ENCODE measurements at regions not wholly inside any gene's neighbourhood (a gene's known extent, or its start where the extent isn't known, plus 50 kb on each side); places are given as distances from the start of the nearest gene placed in this dataset.

GRCh38 chr10:94210440-94211168, 152.1 kb downstream of the NOC3L start:
- Histone ChIP-seq H3K27ac (peak overlapping the region in 1 of 2 experiments; percentile 34; a peak in 1 of 6 replicates), H3K4me1 (peaks cover 17% of the 10 kb centered on the region), H3K9me3 (no peaks in the 10 kb centered on the region), H3K4me3 (no peak overlapping the region), H3K4me2 (no peak overlapping the region)
- WGBS (ENCODE audit: missing lambda C conversion rate): 82% methylated on average over 5 of the region's 5 CpGs
- TF ChIP-seq JUNB (IDR thresholded peaks at IDR 0.05) (no peak), ZC3H11A (IDR thresholded peaks at IDR 0.05) (no peak), GATA3 (IDR thresholded peaks at IDR 0.05; ENCODE audit: borderline replicate concordance) (no peak), RNF2 (IDR thresholded peaks at IDR 0.05; ENCODE audit: borderline replicate concordance, low read depth) (no peak), HOXB13 (CRISPR knock-in tag; IDR thresholded peaks at IDR 0.05; ENCODE audit: low read depth) (no peak), SMC3 (IDR thresholded peaks at IDR 0.05) (no peak)
- POLR2A ChIA-PET: no interaction called here
- DNase-seq (ENCODE audit: low read depth in 1 of 2, low spot score in 1 of 2) (no peak), FAIRE-seq (no peak), ATAC-seq (no peak)
- CTCF ChIA-PET: interaction anchor here (1.1 to 1.2 kb wide), 2 partner anchors 233 to 294 kb away, joined by 3 read pairs; no protein-coding TSS in a partner anchor

- TF ChIP-seq HOXB13 (CRISPR knock-in tag; IDR thresholded peaks at IDR 0.05; ENCODE audit: low read depth) (no peak), RAD21 (conservative IDR thresholded peaks at IDR 0.05 in 1 of 2, IDR thresholded peaks at IDR 0.05 in 1 of 2) (no peak), BCL3 (IDR thresholded peaks at IDR 0.05) (no peak), POLR2AphosphoS2 (conservative IDR thresholded peaks at IDR 0.05; ENCODE audit: low read length) (no peak), CBX2 (IDR thresholded peaks at IDR 0.05; ENCODE audit: borderline replicate concordance, low read depth) (no peak), E2F6 (IDR thresholded peaks at IDR 0.05; ENCODE audit: borderline replicate concordance, low read depth) (no peak), HEYL (CRISPR knock-in tag; IDR thresholded peaks at IDR 0.05) (no peak), HMGXB4 (CRISPR knock-in tag; IDR thresholded peaks at IDR 0.05; ENCODE audit: borderline replicate concordance) (no peak), RARB (CRISPR knock-in tag; IDR thresholded peaks at IDR 0.05) (no peak), ESRRA (IDR thresholded peaks at IDR 0.05; ENCODE audit: borderline replicate concordance, low read length) (no peak), KDM1A (IDR thresholded peaks at IDR 0.05; ENCODE audit: low read depth) (no peak), TFCP2L1 (CRISPR knock-in tag; IDR thresholded peaks at IDR 0.05) (no peak), POLR2A (IDR thresholded peaks at IDR 0.05; ENCODE audit: low read length) (no peak), FOXS1 (CRISPR knock-in tag; IDR thresholded peaks at IDR 0.05) (no peak), MYC (IDR thresholded peaks at IDR 0.05; ENCODE audit: borderline replicate concordance, low read length) (no peak), NFE2L2 (conservative IDR thresholded peaks at IDR 0.05; ENCODE audit: low read length) (no peak), CBX8 (IDR thresholded peaks at IDR 0.05) (no peak), PHF8 (IDR thresholded peaks at IDR 0.05; ENCODE audit: borderline replicate concordance, low read depth) (no peak)
- ATAC-seq (no peak), FAIRE-seq (no peak), DNase-seq (ENCODE audit: low read depth in 1 of 2, low spot score in 1 of 2) (no peak)
- 87% methylated on average over 1 of the region's 1 CpG for WGBS (ENCODE audit: missing lambda C conversion rate)
- no peak overlapping the region for H3K4me2 ChIP-seq
- CTCF ChIA-PET: interaction anchor here (0.8 to 1.2 kb wide), 3 partner anchors 233 to 294 kb away, joined by 3 read pairs; no protein-coding TSS in a partner anchor
- H3K4me1 ChIP-seq: peaks cover 17% of the 10 kb centered on the region
- POLR2A ChIA-PET: no interaction called here
- H3K27ac ChIP-seq: no peak overlapping the region
- no peaks in the 10 kb centered on the region for H3K9me3 ChIP-seq
- no peak overlapping the region for H3K4me3 ChIP-seq
Measured at GRCh38 chr10:94211169-94211510, 151.6 kb downstream of the NOC3L start.

Measured in A549 (cell line).